COR-L47 (cell line): ENCODE measurements at regions not wholly inside any gene's neighbourhood (a gene's known extent, or its start where the extent isn't known, plus 50 kb on each side); places are given as distances from the start of the nearest gene placed in this dataset.

Source experiments
- DNase-seq: peaks from one replicate; lab custom pipeline; 2025; lab: John Stamatoyannopoulos, UW

- no peak for DNase-seq
These were observed 365.0 kb upstream of the CDH9 start for GRCh38 chr5:27403243-27403882.

DNA sequence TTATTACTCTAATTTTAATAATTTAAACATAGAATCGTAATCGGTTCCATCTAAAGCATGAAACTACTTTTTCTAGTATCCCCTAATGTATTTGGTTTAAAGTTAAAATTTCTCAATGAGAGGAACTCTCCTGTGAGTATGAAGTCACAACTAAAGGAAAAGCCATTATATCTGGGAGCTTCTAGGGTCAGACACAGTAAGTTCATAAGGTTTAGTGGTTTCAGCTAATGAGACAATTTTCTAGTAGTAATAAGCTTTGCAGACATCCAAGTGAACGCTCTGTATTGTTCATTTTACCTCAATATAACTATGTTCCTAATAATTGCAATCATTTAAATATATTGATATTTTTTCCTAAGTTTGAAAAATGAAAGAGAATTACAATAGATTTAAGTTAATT lies 364.4 kb upstream of the CDH9 start:
- no peak for DNase-seq

- no peak for DNase-seq
These were observed 358.6 kb upstream of the CDH9 start for GRCh38 chr5:27396998-27397397.

DNA sequence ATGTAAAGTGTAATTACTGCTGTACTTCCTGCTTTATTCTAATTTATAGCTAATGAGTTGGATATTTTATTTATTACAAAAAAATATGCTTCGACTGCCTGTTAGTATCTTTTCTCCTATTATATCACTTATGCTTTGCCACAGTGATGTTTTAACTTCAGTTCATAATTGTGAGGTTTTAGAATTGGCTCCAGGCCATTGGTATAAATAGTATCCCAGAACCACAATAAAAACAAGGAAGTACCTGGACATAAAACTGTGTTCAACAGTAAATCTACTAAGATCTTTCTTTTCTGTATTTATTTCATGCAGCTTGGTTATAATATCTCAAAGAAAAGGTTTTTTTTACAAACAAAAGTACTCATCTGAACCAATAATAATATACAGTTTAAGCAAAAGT lies 354.3 kb upstream of the CDH9 start:
- no peak for DNase-seq

DNA sequence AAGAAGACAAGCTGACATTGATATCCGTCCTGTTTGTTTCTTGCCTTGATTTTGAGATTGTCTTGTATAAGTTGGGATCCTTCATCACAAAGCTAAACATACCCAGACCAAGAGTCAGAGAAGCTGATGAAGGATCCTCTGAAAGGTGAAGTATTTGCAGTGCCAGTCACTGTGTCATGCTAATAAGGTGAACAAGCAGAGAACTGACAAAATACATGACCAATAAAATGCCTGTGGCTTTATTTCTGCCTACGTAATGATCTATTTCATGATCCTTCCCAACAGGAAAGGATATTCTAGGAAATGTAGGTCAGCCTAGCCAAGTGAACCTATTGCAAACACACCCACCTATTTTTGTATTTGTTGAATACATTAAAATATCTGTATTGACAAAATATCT lies 351.3 kb upstream of the CDH9 start:
- no peak for DNase-seq

GRCh38 chr5:27388755-27389154 lies 350.4 kb upstream of the CDH9 start:
- DNase-seq, result no peak

DNA sequence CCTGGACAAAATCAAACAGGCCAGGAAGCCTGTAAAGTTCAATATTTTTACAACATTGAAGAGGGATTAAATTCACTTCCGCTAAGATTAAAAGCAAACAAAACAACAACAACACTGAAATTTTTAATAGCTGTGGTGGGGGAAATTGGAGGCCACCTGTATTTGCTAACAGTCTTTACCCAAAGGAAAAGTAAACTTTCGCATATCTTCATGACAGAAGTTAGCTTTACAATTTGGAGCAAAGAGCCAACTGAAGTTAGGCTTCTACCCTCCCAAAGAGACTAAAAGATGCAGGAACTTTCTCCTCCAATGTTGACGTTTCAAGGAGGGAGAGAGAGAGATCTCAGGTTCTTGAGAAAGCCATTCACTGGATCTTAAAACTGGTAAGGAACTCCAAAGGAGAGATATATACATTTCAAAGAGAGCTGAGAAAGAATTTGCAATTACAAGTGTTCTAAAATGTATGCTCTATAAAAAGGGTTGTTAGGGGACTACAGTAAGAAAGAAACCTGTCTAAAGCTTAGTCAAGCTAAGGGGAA lies 349.2 kb upstream of the CDH9 start:
- DNase-seq, result no peak

DNA sequence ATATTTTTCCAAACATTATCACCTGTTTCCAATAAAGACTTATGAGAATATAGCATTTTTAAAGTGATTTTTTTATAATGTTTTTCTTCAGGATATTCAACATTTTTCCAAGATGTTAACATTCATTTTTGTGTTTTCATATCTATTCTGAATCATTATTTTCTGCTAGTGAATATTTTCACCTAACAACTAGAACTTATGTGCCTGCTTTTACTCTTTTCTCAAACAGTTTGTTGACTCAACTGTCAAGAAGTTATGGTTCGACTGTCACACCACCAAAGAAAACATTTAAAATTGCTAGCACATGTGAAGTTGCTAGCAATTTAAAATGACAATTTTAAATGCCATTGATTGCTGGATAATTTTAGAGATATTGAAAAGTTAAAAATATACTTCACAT lies 343.3 kb upstream of the CDH9 start:
- DNase-seq, result no peak

DNA sequence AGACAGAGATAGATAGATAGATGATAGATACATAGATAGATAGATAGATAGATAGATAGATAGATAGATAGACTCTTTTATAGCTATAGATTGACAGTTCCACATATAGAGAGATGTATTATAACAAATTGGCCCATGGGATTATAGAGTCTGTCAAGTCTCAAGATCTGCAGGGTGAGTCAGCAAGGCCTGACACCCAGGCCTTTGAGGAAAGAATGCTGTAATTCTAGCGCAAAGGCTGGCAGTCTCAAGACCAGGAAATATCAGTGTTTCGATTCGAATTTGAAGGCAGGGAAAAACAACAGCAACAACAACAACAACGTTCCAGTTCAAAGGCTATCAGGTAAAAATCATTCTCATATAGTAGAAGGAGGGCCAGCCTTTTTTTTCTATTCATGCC lies 339.2 kb upstream of the CDH9 start:
- no peak for DNase-seq

DNA sequence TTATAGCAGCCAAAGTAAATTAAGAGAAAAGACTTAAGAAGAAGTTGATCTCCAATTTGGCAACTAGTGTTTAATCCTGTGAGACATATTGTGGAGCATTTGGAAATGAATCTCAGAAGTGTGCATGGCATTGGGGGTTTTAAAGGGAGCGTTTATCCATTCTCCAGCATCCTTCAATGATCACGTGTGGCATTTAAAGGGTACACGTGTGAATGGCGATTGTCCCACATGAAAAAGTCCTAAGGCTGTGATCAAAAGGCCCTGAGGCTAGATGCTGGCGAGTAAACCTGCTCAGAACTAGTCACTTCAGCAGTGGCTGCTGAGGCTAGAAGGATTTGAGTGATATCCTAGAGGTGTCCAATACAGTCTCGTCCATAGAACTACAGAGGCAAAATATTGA lies 315.6 kb upstream of the CDH9 start:
- no peak for DNase-seq

- no peak for DNase-seq
These were observed 315.2 kb upstream of the CDH9 start for GRCh38 chr5:27353540-27353939.

DNA sequence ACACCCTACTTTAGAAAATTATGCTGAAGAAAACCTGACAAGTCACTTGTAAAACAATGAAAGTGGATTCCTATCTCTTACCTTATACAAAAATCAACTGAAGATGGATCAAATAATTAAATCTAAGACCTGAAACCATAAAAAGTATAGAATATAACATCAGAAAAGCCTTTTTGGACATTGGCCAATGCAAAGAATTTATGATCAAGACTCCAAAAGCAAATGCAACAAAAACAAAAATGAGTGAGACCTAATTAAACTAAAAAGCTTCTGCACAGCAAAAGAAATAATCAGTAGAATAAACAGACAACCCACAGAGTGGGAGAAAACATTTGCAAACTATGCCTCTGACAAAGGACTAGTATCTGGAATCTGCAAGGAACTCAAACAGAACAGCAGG lies 303.0 kb upstream of the CDH9 start:
- DNase-seq, result peak; percentile 13

DNA sequence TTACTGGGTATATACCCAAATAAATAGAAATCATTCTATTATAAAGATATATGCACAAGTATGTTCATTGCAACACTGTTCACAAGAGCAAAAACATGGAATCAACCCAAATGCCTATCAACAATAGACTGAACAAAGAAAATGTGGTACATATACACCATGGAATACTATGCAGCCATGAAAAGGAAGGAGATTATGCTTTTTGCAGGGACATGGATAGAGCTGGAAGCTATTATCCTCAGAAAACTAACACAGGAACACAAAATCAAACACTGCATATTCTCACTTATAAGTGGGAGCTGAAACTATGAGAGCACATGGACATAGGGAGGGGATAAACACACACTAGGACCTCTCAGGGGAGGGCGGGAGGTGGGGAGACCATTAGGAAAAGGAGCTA lies 298.4 kb upstream of the CDH9 start:
- no peak for DNase-seq

- no peak for DNase-seq
These were observed 290.1 kb upstream of the CDH9 start for GRCh38 chr5:27328480-27328879.

DNA sequence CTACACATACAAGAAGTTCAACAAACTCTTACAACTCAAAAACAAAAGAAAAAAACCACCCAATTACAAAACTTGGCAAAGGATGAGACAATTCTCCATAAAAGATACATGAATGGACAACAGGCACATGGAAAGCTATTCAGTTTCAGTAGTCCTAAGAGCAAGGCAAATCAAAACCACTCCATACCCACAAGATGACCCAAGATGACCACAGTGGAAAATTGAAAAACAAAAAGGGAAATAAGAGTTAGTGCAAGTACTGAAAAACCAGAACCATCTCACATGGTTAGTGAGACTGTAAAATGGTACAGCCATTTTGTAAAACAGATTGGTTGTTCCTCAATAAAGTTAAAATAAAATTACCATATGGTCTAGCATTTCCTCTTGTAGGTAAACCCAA lies 287.1 kb upstream of the CDH9 start:
- no peak for DNase-seq

DNA sequence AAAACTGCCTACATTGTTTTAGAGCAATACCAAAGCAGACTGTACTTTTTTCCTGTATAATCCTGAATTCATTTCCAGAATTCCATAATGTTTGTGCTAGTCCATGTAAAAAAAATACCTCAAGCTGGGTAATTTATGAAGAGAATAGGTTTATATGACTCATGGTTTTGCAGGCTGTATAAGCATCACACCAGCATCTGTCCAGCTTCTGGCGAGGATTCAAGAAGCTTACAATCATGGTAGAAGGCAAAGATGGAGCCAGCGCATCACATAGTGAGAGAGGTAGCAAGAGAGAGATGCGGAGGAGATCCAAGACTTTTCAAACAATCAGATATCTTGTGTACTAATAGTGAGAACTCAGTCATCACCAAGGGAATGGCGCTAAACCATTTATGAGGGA lies 280.3 kb upstream of the CDH9 start:
- DNase-seq, result no peak

DNA sequence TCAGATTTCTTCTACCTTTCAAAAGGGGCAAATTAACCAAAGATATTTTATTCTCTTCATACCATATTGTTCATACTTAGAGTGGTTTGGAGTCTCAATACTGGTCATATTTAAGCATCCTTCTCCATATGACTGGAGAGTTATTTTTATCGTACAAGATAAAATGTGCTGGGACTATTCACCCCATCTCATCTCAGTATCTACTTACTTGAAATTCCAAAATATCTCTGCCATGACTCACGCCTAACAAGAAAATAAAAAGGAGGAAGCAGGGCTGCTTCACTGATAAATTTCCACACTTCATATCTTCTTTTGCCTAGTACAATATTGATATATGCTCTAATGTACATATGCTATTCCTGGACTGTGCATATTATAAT lies 277.9 kb upstream of the CDH9 start:
- no peak for DNase-seq

GRCh38 chr5:27315363-27316270 lies 277.2 kb upstream of the CDH9 start:
- DNase-seq, result no peak

- DNase-seq, result no peak
These were observed 275.2 kb upstream of the CDH9 start for GRCh38 chr5:27313549-27313948.

DNA sequence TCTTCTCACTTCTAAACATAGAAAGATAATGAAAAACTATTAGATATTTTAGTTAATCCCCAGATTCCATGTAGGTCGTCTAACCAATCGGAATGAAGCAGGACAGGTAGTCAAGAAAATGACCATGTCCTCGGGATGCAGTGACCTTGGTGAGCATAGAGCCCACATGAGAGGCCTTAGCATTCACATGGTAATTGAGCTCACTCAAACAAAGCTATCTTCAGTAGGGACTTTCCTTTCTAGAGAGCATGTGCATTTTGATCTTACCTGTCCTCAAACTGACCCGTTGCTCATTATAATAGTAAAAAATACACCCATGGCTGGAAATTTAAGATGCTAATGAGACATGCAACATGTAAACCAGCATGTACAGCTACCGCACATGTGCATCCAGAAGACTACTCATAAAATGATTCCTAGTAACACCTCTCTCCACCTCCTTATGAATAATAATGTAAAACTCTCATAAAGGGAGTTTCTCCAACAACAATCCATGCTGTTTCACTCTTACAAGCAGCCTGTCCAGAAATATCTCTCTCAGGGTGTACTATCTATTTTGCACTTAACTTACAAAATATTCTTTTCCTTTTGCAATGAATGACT lies 274.0 kb upstream of the CDH9 start:
- DNase-seq, result no peak

- DNase-seq, result no peak
These were observed 273.2 kb upstream of the CDH9 start for GRCh38 chr5:27311544-27311943.

DNA sequence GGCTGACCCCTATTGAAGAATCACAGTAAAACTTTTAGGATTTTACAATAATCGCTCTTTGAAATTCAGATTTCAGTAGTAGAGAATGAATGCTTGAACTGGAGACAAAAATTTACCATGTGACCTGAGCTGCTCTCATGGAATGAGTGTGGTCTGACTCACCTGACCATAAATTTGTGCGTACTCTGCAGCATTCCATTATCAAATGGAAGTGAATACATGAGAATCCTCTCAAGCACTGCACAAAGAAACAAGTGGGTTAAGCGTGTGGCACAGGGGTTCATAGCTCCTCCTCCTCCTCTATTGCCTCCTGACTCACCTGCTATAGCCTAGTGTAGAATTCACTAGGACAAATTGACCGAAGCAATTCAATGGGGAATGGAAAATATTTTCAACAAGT lies 269.8 kb upstream of the CDH9 start:
- no peak for DNase-seq

- DNase-seq, result no peak
These were observed 251.8 kb upstream of the CDH9 start for GRCh38 chr5:27290172-27290571.
